Urinary bladder (tissue), 3 donors: ENCODE measurements at regions not wholly inside any gene's neighbourhood (a gene's known extent, or its start where the extent isn't known, plus 50 kb on each side); places are given as distances from the start of the nearest gene placed in this dataset.
"Not testable (repeated sequence)": the region's sequence is repeated elsewhere in the genome, so short reads cannot be mapped to it uniquely, and the experiment has no call there.

ENCODE experiments used
- DNase-seq: peaks from one replicate; pipeline ENCODE4 v3.0.0-alpha.2; 2015; ENCODE audit errors: extremely low spot score
- H3K27ac ChIP-seq: one replicate; pipeline ENCODE4 v1.5.1; 2013; ENCODE audit warnings: low read depth, mild to moderate bottlenecking, moderate library complexity
- H3K36me3 ChIP-seq: one replicate; pipeline ENCODE4 v1.6.1; 2013; ENCODE audit warnings: mild to moderate bottlenecking, moderate library complexity; ENCODE audit not compliant: insufficient read depth
- H3K4me1 ChIP-seq: one replicate; pipeline ENCODE4 v1.6.1; 2013; ENCODE audit warnings: mild to moderate bottlenecking, moderate library complexity; ENCODE audit not compliant: insufficient read depth
- H3K4me3 ChIP-seq: one replicate; pipeline ENCODE4 v1.5.1; 2013; ENCODE audit warnings: low read depth, low read length
- WGBS: extraction: QIAGEN DNeasy Blood & Tissue Kit; methylation state at CpG from one replicate; pipeline ENCODE4 v1.1.7; 2013; 5-methylcytosine and 5-hydroxymethylcytosine counted together
- donor health status: healthy with polysubstance abuse.
- donor health status: healthy.

- H3K36me3 ChIP-seq, H3K4me3 ChIP-seq, H3K4me1 ChIP-seq, H3K27ac ChIP-seq, DNase-seq: not testable (repeated sequence)
- WGBS, result 92% methylated on average over 3 of the region's 3 CpGs
Measured at GRCh38 chr11:98424773-98425172, 596.0 kb upstream of the CNTN5 start.

- Histone ChIP-seq H3K4me3 (no peak overlapping the region), H3K36me3 (no peaks in the 10 kb centered on the region), H3K4me1 (no peaks in the 10 kb centered on the region), H3K27ac (no peak overlapping the region)
- 89% methylated on average over 9 of the region's 9 CpGs for WGBS
- no peak for DNase-seq
Measured at GRCh38 chr11:98431463-98432359, 589.0 kb upstream of the CNTN5 start.

- no peak for DNase-seq
- 64% methylated on average over 1 of the region's 1 CpG for WGBS
Measured at GRCh38 chr11:98434296-98434695, 586.5 kb upstream of the CNTN5 start.

GRCh38 chr11:98453378-98453777 lies 567.4 kb upstream of the CNTN5 start:
- H3K27ac ChIP-seq, result no peak overlapping the region
- 96% methylated on average over 11 of the region's 11 CpGs for WGBS
- no peaks in the 10 kb centered on the region for H3K4me1 ChIP-seq
- no peaks in the 10 kb centered on the region for H3K36me3 ChIP-seq
- no peak for DNase-seq
- H3K4me3 ChIP-seq, result no peak overlapping the region

More at GRCh38 chr11:98434296-98434695, 586.5 kb upstream of the CNTN5 start:
- H3K4me1 ChIP-seq, result no peaks in the 10 kb centered on the region
- H3K27ac ChIP-seq, result no peak overlapping the region
- H3K4me3 ChIP-seq, result no peak overlapping the region
- no peaks in the 10 kb centered on the region for H3K36me3 ChIP-seq

- 71% methylated on average over 14 of the region's 14 CpGs for WGBS
Measured at GRCh38 chr11:98455500-98456307, 565.0 kb upstream of the CNTN5 start.

GRCh38 chr11:98456308-98456680 lies 564.5 kb upstream of the CNTN5 start:
- no peaks in the 10 kb centered on the region for H3K36me3 ChIP-seq
- WGBS, result 79% methylated on average over 5 of the region's 5 CpGs
- H3K27ac ChIP-seq, result no peak overlapping the region
- H3K4me3 ChIP-seq, result no peak overlapping the region
- H3K4me1 ChIP-seq, result no peaks in the 10 kb centered on the region
- DNase-seq, result no peak

More at GRCh38 chr11:98455500-98456307, 565.0 kb upstream of the CNTN5 start:
- Histone ChIP-seq H3K4me1 (no peaks in the 10 kb centered on the region), H3K36me3 (no peaks in the 10 kb centered on the region), H3K27ac (no peak overlapping the region), H3K4me3 (no peak overlapping the region)
- DNase-seq, result no peak

- 80% methylated on average over 2 of the region's 2 CpGs for WGBS
- Histone ChIP-seq H3K4me3 (no peak overlapping the region), H3K36me3 (no peaks in the 10 kb centered on the region), H3K27ac (no peak overlapping the region), H3K4me1 (no peaks in the 10 kb centered on the region)
- DNase-seq, result no peak
Measured at GRCh38 chr11:98495016-98495415, 525.7 kb upstream of the CNTN5 start.

GRCh38 chr11:98495601-98496000 lies 525.1 kb upstream of the CNTN5 start:
- Histone ChIP-seq H3K4me3 (no peak overlapping the region), H3K27ac (no peak overlapping the region), H3K36me3 (no peaks in the 10 kb centered on the region), H3K4me1 (no peaks in the 10 kb centered on the region)
- WGBS, result 29% methylated on average over 5 of the region's 5 CpGs
- DNase-seq, result no peak

GRCh38 chr11:98507208-98507607 lies 513.5 kb upstream of the CNTN5 start:
- H3K36me3 ChIP-seq, result no peaks in the 10 kb centered on the region
- H3K4me1 ChIP-seq, result no peaks in the 10 kb centered on the region
- H3K4me3 ChIP-seq, result no peak overlapping the region
- H3K27ac ChIP-seq, result no peak overlapping the region
- DNase-seq, result no peak

- no peak for DNase-seq
- H3K27ac ChIP-seq, result no peak overlapping the region
- no peak overlapping the region for H3K4me3 ChIP-seq
- H3K4me1 ChIP-seq, result no peaks in the 10 kb centered on the region
- H3K36me3 ChIP-seq, result no peaks in the 10 kb centered on the region
Measured at GRCh38 chr11:98512938-98513337, 507.8 kb upstream of the CNTN5 start.

- Histone ChIP-seq H3K4me1 (no peaks in the 10 kb centered on the region), H3K4me3 (no peak overlapping the region), H3K36me3 (no peaks in the 10 kb centered on the region), H3K27ac (no peak overlapping the region)
- WGBS, result 76% methylated on average over 1 of the region's 1 CpG
- DNase-seq, result no peak
Measured at GRCh38 chr11:98531576-98531975, 489.2 kb upstream of the CNTN5 start.

GRCh38 chr11:98536023-98536422 lies 484.7 kb upstream of the CNTN5 start:
- H3K27ac ChIP-seq, result no peak overlapping the region
- DNase-seq, result no peak
- H3K36me3 ChIP-seq, result no peaks in the 10 kb centered on the region
- WGBS, result 56% methylated on average over 1 of the region's 1 CpG
- no peaks in the 10 kb centered on the region for H3K4me1 ChIP-seq
- no peak overlapping the region for H3K4me3 ChIP-seq

GRCh38 chr11:98538358-98538757 lies 482.4 kb upstream of the CNTN5 start:
- not testable (repeated sequence) for H3K27ac ChIP-seq, DNase-seq, H3K36me3 ChIP-seq, H3K4me3 ChIP-seq, H3K4me1 ChIP-seq
- 90% methylated on average over 7 of the region's 7 CpGs for WGBS

GRCh38 chr11:98545544-98546175 lies 475.1 kb upstream of the CNTN5 start:
- Histone ChIP-seq H3K4me1 (no peaks in the 10 kb centered on the region), H3K36me3 (no peaks in the 10 kb centered on the region), H3K27ac (no peak overlapping the region), H3K4me3 (no peak overlapping the region)
- no peak for DNase-seq
- WGBS, result 84% methylated on average over 5 of the region's 5 CpGs
